Ovary (tissue), 7 donors: ENCODE measurements at regions not wholly inside any gene's neighbourhood (a gene's known extent, or its start where the extent isn't known, plus 50 kb on each side); places are given as distances from the start of the nearest gene placed in this dataset.

Experiments
- DNase-seq, 5 donors: peaks; one replicate each; pipeline ENCODE4 v3.0.0-alpha.2; 2019 to 2020
- H3K27ac ChIP-seq, 2 donors: fragments of 200-600 bp; one replicate each; pipeline versions ENCODE4 v1.5.1 to v1.8.0; 2019 to 2022
- H3K27me3 ChIP-seq: fragments of 200-600 bp; one replicate; pipeline ENCODE4 v1.8.0; 2022
- H3K36me3 ChIP-seq: fragments of 200-600 bp; sonication (generic); one replicate; pipeline ENCODE4 v1.5.1; 2019
- H3K4me1 ChIP-seq: one replicate; pipeline ENCODE4 v1.8.1; 2013; ENCODE audit warnings: mild to moderate bottlenecking, moderate library complexity; ENCODE audit not compliant: insufficient read depth
- H3K4me3 ChIP-seq: fragments of 200-600 bp; sonication (generic); one replicate; pipeline ENCODE4 v1.5.1; 2017
- H3K9me3 ChIP-seq, 2 donors: fragments of 200-600 bp in 1 of 2; sonication (generic) in 1 of 2; one replicate each; pipeline versions ENCODE4 v1.5.1 to v1.8.1; 2013 to 2019; ENCODE audit warnings: mild to moderate bottlenecking in 1 of 2, moderate library complexity in 1 of 2
- CTCF ChIP-seq, 3 donors: fragments of 450-650 bp in 2 of 3; fragments of 200-600 bp in 1 of 3; IDR thresholded peaks; one replicate each; pipeline versions ENCODE4 v1.5.1 to v1.8.0; 2016 to 2022; ENCODE audit warnings: antibody characterized with exemption in 3 of 3, mild to moderate bottlenecking in 1 of 3
- EP300 ChIP-seq: sonication (generic); formaldehyde crosslinking; IDR thresholded peaks from one replicate; pipeline ENCODE4 v1.6.1; 2017; ENCODE audit warnings: antibody characterized with exemption
- POLR2A ChIP-seq: fragments of 450-650 bp; IDR thresholded peaks from one replicate; pipeline ENCODE4 v1.6.1; 2017; ENCODE audit warnings: antibody characterized with exemption, mild to moderate bottlenecking, moderate library complexity
- WGBS, 3 donors: extraction: QIAGEN DNeasy Blood & Tissue Kit in 1 of 3; methylation state at CpG; one replicate each; pipeline versions ENCODE4 v1.1.5 to v1.1.7; 2013 to 2017; 5-methylcytosine and 5-hydroxymethylcytosine counted together
- intact Hi-C, 4 donors: fragments of 100-400 bp; cut with DNase I; formaldehyde crosslinking; loops; one replicate each; pipeline versions ENCODE4 v1.11.0 to v1.15.1; 2022 to 2023
- donor health status: DM: no; HTN: no; CAD: no; lungs with moderate emphysema.
- donor health status: DM: no; HTN: no; CAD: no.
- donor health status: Bipolar disorder and iron deficiency.
- donor health status: DM: no; HTN: no; CAD: no.
- donor health status: DM: yes; HTN: yes; CAD: no.

GRCh38 chr11:128304666-128305485 is 282.5 kb downstream of the ETS1 start:
- H3K9me3 ChIP-seq = no peaks in the 10 kb centered on the region
- no peak overlapping the region for H3K27ac ChIP-seq
- H3K36me3 ChIP-seq = no peaks in the 10 kb centered on the region
- DNase-seq = no peak
- intact Hi-C loops = no loop called here
- no peaks in the 10 kb centered on the region for H3K27me3 ChIP-seq
- TF ChIP-seq EP300 (no peak), CTCF (IDR thresholded peaks at IDR 0.05) (no peak), POLR2A (no peak)
- no peaks in the 10 kb centered on the region for H3K4me1 ChIP-seq
- H3K4me3 ChIP-seq = no peak overlapping the region
- WGBS, 3 donors = 86 to 89% (median 87%) methylated on average over 8 of the region's 8 CpGs

- intact Hi-C loops = no loop called here
- no peaks in the 10 kb centered on the region for H3K9me3 ChIP-seq
- H3K27ac ChIP-seq = no peak overlapping the region
- no peaks in the 10 kb centered on the region for H3K27me3 ChIP-seq
- H3K4me1 ChIP-seq = no peaks in the 10 kb centered on the region
- DNase-seq = no peak
- no peak overlapping the region for H3K4me3 ChIP-seq
- H3K36me3 ChIP-seq = no peaks in the 10 kb centered on the region
- WGBS, 3 donors = 85 to 88% (median 86%) methylated on average over 2 of the region's 2 CpGs
- TF ChIP-seq POLR2A = no peak
- TF ChIP-seq CTCF (IDR thresholded peaks at IDR 0.05) = no peak
- no peak for TF ChIP-seq EP300
These were observed 283.2 kb downstream of the ETS1 start for GRCh38 chr11:128304116-128304515.

GRCh38 chr11:128303383-128303782 is 284.0 kb downstream of the ETS1 start:
- no peaks in the 10 kb centered on the region for H3K4me1 ChIP-seq
- 92 to 96% (median 94%) methylated on average over 5 of the region's 5 CpGs for WGBS, 3 donors
- H3K9me3 ChIP-seq = no peaks in the 10 kb centered on the region
- no peaks in the 10 kb centered on the region for H3K36me3 ChIP-seq
- DNase-seq = no peak
- no peak overlapping the region for H3K4me3 ChIP-seq
- H3K27me3 ChIP-seq = no peaks in the 10 kb centered on the region
- TF ChIP-seq CTCF (IDR thresholded peaks at IDR 0.05) (no peak), POLR2A (no peak), EP300 (no peak)
- H3K27ac ChIP-seq = no peak overlapping the region
- intact Hi-C loops = no loop called here

- Histone ChIP-seq H3K4me3 (no peak overlapping the region), H3K27ac (no peak overlapping the region), H3K4me1 (no peaks in the 10 kb centered on the region), H3K36me3 (no peaks in the 10 kb centered on the region), H3K9me3 (no peaks in the 10 kb centered on the region), H3K27me3 (no peaks in the 10 kb centered on the region)
- WGBS, 3 donors = 86 to 97% (median 95%) methylated on average over 7 of the region's 7 CpGs
- TF ChIP-seq CTCF (IDR thresholded peaks at IDR 0.05) (no peak), EP300 (no peak), POLR2A (no peak)
- intact Hi-C loops = no loop called here
- no peak for DNase-seq
These were observed 284.8 kb downstream of the ETS1 start for GRCh38 chr11:128302425-128303186.
